HL-60 (cell line): ENCODE measurements at regions not wholly inside any gene's neighbourhood (a gene's known extent, or its start where the extent isn't known, plus 50 kb on each side); places are given as distances from the start of the nearest gene placed in this dataset.

Experiments used
- DNase-seq, 2 experiments: peaks; one replicate each; pipeline ENCODE4 v3.0.0-alpha.2; 2010 to 2020; ENCODE audit warnings: low read depth in 1 of 2, low spot score in 1 of 2
- H3K27ac ChIP-seq: fragments of 250-450 bp; sonication (Bioruptor Pico); replicated peaks from 2 replicates; pipeline ENCODE4 v1.5.1; 2020; ENCODE audit warnings: mild to moderate bottlenecking, moderate library complexity
- H3K27me3 ChIP-seq: fragments of 250-450 bp; sonication (Bioruptor Pico); 2 replicates; pipeline ENCODE4 v1.5.1; 2021; ENCODE audit warnings: mild to moderate bottlenecking, moderate library complexity; ENCODE audit not compliant: insufficient read depth, poor library complexity, severe bottlenecking
- H3K4me3 ChIP-seq: replicated peaks from 2 replicates; pipeline ENCODE4 v1.5.1; 2011; ENCODE audit warnings: mild to moderate bottlenecking, control low read depth, low read length; ENCODE audit not compliant: insufficient read depth
- GABPA ChIP-seq: IDR thresholded peaks from 2 replicates; pipeline ENCODE4 v1.6.1; 2012; ENCODE audit warnings: low read depth
- POLR2AphosphoS5 ChIP-seq: IDR thresholded peaks from 2 replicates; pipeline ENCODE4 v1.6.1; 2012; ENCODE audit warnings: low read depth
- SPI1 ChIP-seq: IDR thresholded peaks from 2 replicates; pipeline ENCODE4 v1.6.1; 2012; ENCODE audit warnings: low read depth, mild to moderate bottlenecking, borderline replicate concordance
- TF ChIP-seq, protein P1 (sequence below): IDR thresholded peaks from 2 replicates; pipeline ENCODE4 v1.6.1; 2012; ENCODE audit warnings: low read depth; ENCODE audit not compliant: insufficient replicate concordance
- TF ChIP-seq, protein P2 (sequence below): IDR thresholded peaks from one replicate; pipeline ENCODE4 v1.5.1; 2011; ENCODE audit warnings: low read length, control low read depth, inconsistent platforms; ENCODE audit not compliant: insufficient read depth

DNA sequence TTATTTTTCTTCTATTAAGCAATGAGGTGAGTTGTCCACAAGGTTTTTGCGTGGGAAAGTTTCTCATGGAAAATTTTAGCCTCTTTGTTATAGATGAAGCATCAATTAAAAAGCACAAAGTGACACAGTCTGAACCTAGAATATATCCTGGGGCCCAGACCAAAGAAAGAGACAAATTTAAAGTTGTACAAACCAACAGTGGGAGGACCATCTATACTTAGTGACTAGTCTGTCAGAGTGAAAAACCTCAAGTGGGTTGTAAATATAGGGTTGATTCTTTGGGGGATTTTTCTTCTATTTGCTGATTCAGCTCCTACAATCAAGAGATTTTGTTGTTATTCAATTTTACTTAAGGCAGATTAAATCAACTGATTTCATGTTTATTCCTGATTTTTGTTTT, 256.2 kb downstream of the SATB2 start:
- DNase-seq, result no peak
- TF ChIP-seq GABPA, result no peak
- TF ChIP-seq, protein P1, sequence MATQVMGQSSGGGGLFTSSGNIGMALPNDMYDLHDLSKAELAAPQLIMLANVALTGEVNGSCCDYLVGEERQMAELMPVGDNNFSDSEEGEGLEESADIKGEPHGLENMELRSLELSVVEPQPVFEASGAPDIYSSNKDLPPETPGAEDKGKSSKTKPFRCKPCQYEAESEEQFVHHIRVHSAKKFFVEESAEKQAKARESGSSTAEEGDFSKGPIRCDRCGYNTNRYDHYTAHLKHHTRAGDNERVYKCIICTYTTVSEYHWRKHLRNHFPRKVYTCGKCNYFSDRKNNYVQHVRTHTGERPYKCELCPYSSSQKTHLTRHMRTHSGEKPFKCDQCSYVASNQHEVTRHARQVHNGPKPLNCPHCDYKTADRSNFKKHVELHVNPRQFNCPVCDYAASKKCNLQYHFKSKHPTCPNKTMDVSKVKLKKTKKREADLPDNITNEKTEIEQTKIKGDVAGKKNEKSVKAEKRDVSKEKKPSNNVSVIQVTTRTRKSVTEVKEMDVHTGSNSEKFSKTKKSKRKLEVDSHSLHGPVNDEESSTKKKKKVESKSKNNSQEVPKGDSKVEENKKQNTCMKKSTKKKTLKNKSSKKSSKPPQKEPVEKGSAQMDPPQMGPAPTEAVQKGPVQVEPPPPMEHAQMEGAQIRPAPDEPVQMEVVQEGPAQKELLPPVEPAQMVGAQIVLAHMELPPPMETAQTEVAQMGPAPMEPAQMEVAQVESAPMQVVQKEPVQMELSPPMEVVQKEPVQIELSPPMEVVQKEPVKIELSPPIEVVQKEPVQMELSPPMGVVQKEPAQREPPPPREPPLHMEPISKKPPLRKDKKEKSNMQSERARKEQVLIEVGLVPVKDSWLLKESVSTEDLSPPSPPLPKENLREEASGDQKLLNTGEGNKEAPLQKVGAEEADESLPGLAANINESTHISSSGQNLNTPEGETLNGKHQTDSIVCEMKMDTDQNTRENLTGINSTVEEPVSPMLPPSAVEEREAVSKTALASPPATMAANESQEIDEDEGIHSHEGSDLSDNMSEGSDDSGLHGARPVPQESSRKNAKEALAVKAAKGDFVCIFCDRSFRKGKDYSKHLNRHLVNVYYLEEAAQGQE, result no peak
- no peak for TF ChIP-seq SPI1
- TF ChIP-seq POLR2AphosphoS5, result no peak
- TF ChIP-seq, protein P2, sequence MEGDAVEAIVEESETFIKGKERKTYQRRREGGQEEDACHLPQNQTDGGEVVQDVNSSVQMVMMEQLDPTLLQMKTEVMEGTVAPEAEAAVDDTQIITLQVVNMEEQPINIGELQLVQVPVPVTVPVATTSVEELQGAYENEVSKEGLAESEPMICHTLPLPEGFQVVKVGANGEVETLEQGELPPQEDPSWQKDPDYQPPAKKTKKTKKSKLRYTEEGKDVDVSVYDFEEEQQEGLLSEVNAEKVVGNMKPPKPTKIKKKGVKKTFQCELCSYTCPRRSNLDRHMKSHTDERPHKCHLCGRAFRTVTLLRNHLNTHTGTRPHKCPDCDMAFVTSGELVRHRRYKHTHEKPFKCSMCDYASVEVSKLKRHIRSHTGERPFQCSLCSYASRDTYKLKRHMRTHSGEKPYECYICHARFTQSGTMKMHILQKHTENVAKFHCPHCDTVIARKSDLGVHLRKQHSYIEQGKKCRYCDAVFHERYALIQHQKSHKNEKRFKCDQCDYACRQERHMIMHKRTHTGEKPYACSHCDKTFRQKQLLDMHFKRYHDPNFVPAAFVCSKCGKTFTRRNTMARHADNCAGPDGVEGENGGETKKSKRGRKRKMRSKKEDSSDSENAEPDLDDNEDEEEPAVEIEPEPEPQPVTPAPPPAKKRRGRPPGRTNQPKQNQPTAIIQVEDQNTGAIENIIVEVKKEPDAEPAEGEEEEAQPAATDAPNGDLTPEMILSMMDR, result no peak
- Histone ChIP-seq H3K27me3 (no peaks in the 10 kb centered on the region), H3K4me3 (no peak overlapping the region), H3K27ac (no peak overlapping the region)

DNA sequence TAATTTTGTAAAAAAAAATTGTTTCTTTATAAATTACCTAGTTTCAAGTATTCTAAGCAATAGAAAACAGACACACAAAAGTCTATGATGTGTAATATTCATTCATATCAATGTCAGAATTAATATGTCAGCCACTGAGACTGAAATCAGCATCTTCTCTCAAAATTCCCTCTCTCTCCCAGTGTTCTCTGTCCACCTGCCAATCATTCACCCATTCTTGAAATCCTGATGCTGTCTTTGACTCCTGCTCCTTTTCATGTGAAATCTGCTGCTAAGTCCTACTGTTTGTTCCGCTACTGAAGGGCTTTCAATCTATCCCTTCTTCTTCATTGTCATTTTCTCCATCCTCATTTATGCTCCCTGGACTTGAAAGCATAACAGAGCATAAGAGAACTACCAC, 257.9 kb downstream of the SATB2 start:
- no peaks in the 10 kb centered on the region for H3K27me3 ChIP-seq
- no peak overlapping the region for H3K27ac ChIP-seq
- no peak overlapping the region for H3K4me3 ChIP-seq
- TF ChIP-seq GABPA (no peak), POLR2AphosphoS5 (no peak), SPI1 (no peak)
- TF ChIP-seq, protein P2, result no peak
- DNase-seq, result no peak

DNA sequence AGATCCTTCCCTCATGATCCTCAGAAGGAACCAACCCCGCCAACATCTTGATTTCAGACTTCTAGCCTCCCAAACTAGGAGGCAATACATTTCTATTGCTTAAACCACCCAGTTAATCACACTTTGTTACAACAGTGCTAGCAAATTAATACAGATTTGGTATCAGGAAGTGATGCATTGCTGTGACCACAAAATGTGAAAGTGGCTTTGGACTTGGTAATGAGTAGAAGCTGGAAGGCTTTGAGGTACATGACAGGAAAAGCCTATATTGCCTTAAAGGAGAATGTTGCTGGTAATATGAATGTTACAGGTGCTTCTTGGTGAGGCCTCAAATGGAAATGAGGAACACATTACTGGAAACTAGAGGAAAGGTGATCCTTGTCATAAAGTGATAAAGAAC, 260.3 kb downstream of the SATB2 start:
- no peak overlapping the region for H3K27ac ChIP-seq
- TF ChIP-seq POLR2AphosphoS5, result no peak
- TF ChIP-seq SPI1, result no peak
- TF ChIP-seq, protein P1, result no peak
- no peak for TF ChIP-seq GABPA
- TF ChIP-seq, protein P2, result no peak
- H3K4me3 ChIP-seq, result no peak overlapping the region
- no peaks in the 10 kb centered on the region for H3K27me3 ChIP-seq
- DNase-seq, result peak; percentile 28 to 32

DNA sequence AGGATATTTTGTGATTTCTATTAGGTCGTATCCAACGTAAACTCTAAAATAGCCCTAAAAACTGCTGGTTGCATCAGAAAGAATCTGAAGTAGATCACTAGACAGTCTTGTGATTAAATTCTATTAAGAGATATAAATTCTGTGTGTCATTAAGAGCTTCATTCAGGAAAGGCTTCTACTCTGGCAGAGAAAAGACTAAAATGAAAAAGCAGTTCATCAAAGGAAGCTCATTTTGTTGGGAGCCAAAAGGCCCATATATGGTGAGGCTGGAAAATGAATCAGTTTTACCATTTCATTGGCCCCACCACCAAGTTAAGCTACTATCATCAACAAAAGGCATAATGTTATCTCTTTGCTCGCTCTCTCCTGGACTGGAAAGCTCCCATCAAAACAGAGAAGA, 261.1 kb downstream of the SATB2 start:
- Histone ChIP-seq H3K27me3 (no peaks in the 10 kb centered on the region), H3K4me3 (no peak overlapping the region), H3K27ac (no peak overlapping the region)
- no peak for DNase-seq
- TF ChIP-seq, protein P2, result no peak
- TF ChIP-seq POLR2AphosphoS5, result no peak
- TF ChIP-seq GABPA, result no peak
- TF ChIP-seq SPI1, result no peak
- TF ChIP-seq, protein P1, result no peak
